NAMALWA (cell line): ENCODE measurements at regions not wholly inside any gene's neighbourhood (a gene's known extent, or its start where the extent isn't known, plus 50 kb on each side); places are given as distances from the start of the nearest gene placed in this dataset.
A peak's percentile ranks its signal among the peaks of the same experiment; 100 is the strongest.

Source experiments
- DNase-seq: peaks from one replicate; pipeline ENCODE4 v3.0.0-alpha.2; 2015; ENCODE audit warnings: low spot score

GRCh38 chr6:169906004-169906687 is 154.7 kb downstream of the ERMARD start:
- no peak for DNase-seq

- no peak for DNase-seq
These were observed 153.8 kb downstream of the ERMARD start for GRCh38 chr6:169905041-169905807.

- no peak for DNase-seq
These were observed 152.9 kb downstream of the ERMARD start for GRCh38 chr6:169904051-169904922.

GRCh38 chr6:169903122-169903521 is 151.7 kb downstream of the ERMARD start:
- no peak for DNase-seq

- DNase-seq = no peak
These were observed 151.2 kb downstream of the ERMARD start for GRCh38 chr6:169902604-169903003.

GRCh38 chr6:169902070-169902469 is 150.6 kb downstream of the ERMARD start:
- no peak for DNase-seq

- no peak for DNase-seq
These were observed 148.2 kb downstream of the ERMARD start for GRCh38 chr6:169899481-169900145.

- DNase-seq = no peak
These were observed 147.5 kb downstream of the ERMARD start for GRCh38 chr6:169898788-169899480.

- no peak for DNase-seq
These were observed 146.4 kb downstream of the ERMARD start for GRCh38 chr6:169897601-169898358.

- no peak for DNase-seq
These were observed 145.5 kb downstream of the ERMARD start for GRCh38 chr6:169896826-169897456.

- no peak for DNase-seq
These were observed 144.7 kb downstream of the ERMARD start for GRCh38 chr6:169895926-169896761.

GRCh38 chr6:169895000-169895759 is 143.8 kb downstream of the ERMARD start:
- peak; percentile 5 for DNase-seq

GRCh38 chr6:169894377-169894960 is 143.0 kb downstream of the ERMARD start:
- DNase-seq = no peak

GRCh38 chr6:169893624-169894023 is 142.2 kb downstream of the ERMARD start:
- no peak for DNase-seq

- DNase-seq = no peak
These were observed 140.4 kb downstream of the ERMARD start for GRCh38 chr6:169891846-169892245.

GRCh38 chr6:169891421-169891820 is 140.0 kb downstream of the ERMARD start:
- DNase-seq = no peak

GRCh38 chr6:169890901-169891300 is 139.5 kb downstream of the ERMARD start:
- no peak for DNase-seq

GRCh38 chr6:169890049-169890448 is 138.6 kb downstream of the ERMARD start:
- no peak for DNase-seq
